Panc1 (cell line): ENCODE measurements at regions not wholly inside any gene's neighbourhood (a gene's known extent, or its start where the extent isn't known, plus 50 kb on each side); places are given as distances from the start of the nearest gene placed in this dataset.
A peak's percentile ranks its signal among the peaks of the same experiment; 100 is the strongest.

Experiments used
- ATAC-seq: fragments of 200-7000 bp; cut with Tn5 transposase; 2 replicates; pipeline ENCODE4 v1.9.1; 2020; ENCODE audit warnings: mild to moderate bottlenecking, moderate library complexity
- BruUV-seq: library from RNA; stranded (reverse); fragments of 400-500 nt; replicated peaks from 2 replicates; lab custom pipeline; 2021; lab: Mats Ljungman, UMichigan
- CTCF ChIA-PET: fragments of 300-600 bp; sonication (Branson Sonifier 250); formaldehyde crosslinking; loops from one replicate; lab custom pipeline; 2022; ENCODE audit warnings: antibody characterized with exemption; lab: Charles Lee
- POLR2A ChIA-PET: fragments of 300-600 bp; sonication (Branson Sonifier 250); formaldehyde crosslinking; loops from one replicate; lab custom pipeline; 2022; ENCODE audit warnings: antibody characterized with exemption; lab: Charles Lee
- DNase-seq: peaks from one replicate; pipeline ENCODE4 v3.0.0-alpha.2; 2010; ENCODE audit warnings: low read depth, low spot score
- H3K27ac ChIP-seq: 2 replicates; pipeline ENCODE4 v1.5.1; 2011; ENCODE audit warnings: mild to moderate bottlenecking, low read length, inconsistent platforms
- H3K27me3 ChIP-seq: fragments of 200-500 bp; sonication (Bioruptor generic); 2 replicates; pipeline ENCODE4 v1.6.0; 2014; ENCODE audit warnings: low read length, inconsistent platforms; ENCODE audit not compliant: control insufficient read depth, insufficient read depth
- H3K36me3 ChIP-seq: fragments of 200-500 bp; sonication (Bioruptor generic); 2 replicates; pipeline ENCODE4 v1.5.1; 2014; ENCODE audit warnings: inconsistent platforms, mild to moderate bottlenecking, low read length, moderate library complexity; ENCODE audit not compliant: control insufficient read depth, insufficient read depth
- H3K4me1 ChIP-seq: 2 replicates; pipeline ENCODE4 v1.5.1; 2011; ENCODE audit warnings: inconsistent platforms, mild to moderate bottlenecking, low read length, moderate library complexity; ENCODE audit not compliant: control insufficient read depth, insufficient read depth
- H3K4me3 ChIP-seq, 2 experiments: 2 replicates each; pipeline ENCODE4 v1.5.1; 2011 to 2012; ENCODE audit warnings: low read depth in 2 of 2, low read length in 2 of 2, mild to moderate bottlenecking in 2 of 2, inconsistent platforms in 1 of 2, moderate library complexity in 1 of 2
- H3K9me3 ChIP-seq: fragments of 200-500 bp; sonication (Bioruptor generic); 2 replicates; pipeline ENCODE4 v1.5.1; 2014; ENCODE audit warnings: low read depth, mild to moderate bottlenecking, inconsistent platforms, low read length, moderate library complexity; ENCODE audit not compliant: control insufficient read depth, insufficient read depth
- CTCF ChIP-seq: fragments of 450-650 bp; IDR thresholded peaks from 2 replicates; pipeline ENCODE4 v1.5.1; 2017; ENCODE audit warnings: mild to moderate bottlenecking
- POLR2AphosphoS5 ChIP-seq: IDR thresholded peaks from 2 replicates; pipeline ENCODE4 v1.6.1; 2012; ENCODE audit warnings: mild to moderate bottlenecking, low read depth, low read length, moderate library complexity
- REST ChIP-seq, 2 experiments: IDR thresholded peaks; 2 replicates each; pipeline ENCODE4 v1.6.1; 2011 to 2012; ENCODE audit warnings: low read depth in 2 of 2, control low read depth in 1 of 2, low read length in 1 of 2, mild to moderate bottlenecking in 1 of 2, moderate library complexity in 1 of 2; ENCODE audit not compliant: insufficient read depth in 1 of 2
- SIN3A ChIP-seq: IDR thresholded peaks from 2 replicates; pipeline ENCODE4 v1.6.1; 2012; ENCODE audit warnings: low read depth, mild to moderate bottlenecking, low read length, moderate library complexity, borderline replicate concordance; ENCODE audit not compliant: insufficient read depth
- TCF7L2 ChIP-seq: IDR thresholded peaks from 2 replicates; pipeline ENCODE4 v1.6.1; 2011; ENCODE audit warnings: mild to moderate bottlenecking, low read depth, low read length, inconsistent platforms
- in situ Hi-C: cut with HindIII; loops from 2 replicates; pipeline ENCODE4 v1.10.0; 2016; ENCODE audit warnings: low sequenced_read_pairs, low pct_unique_long_range_greater_than_20kb
- intact Hi-C: fragments of 100-400 bp; cut with micrococcal nuclease; formaldehyde crosslinking; loops from one replicate; pipeline ENCODE4 v1.10.0; 2022; ENCODE audit not compliant: unreplicated experiment

- in situ Hi-C loops, result no loop called here
These were observed 113.0 kb upstream of the PFN2 start for GRCh38 chr3:150083655-150084042.

GRCh38 chr3:150082898-150083654, 112.4 kb upstream of the PFN2 start:
- CTCF ChIA-PET, result no interaction called here
- TF ChIP-seq CTCF, result no peak
- no peak for TF ChIP-seq TCF7L2
- no peak for TF ChIP-seq SIN3A
- no peak for TF ChIP-seq POLR2AphosphoS5
- TF ChIP-seq REST (IDR thresholded peaks at IDR 0.05; ENCODE audit: insufficient read depth in 1 of 2, low read depth in 2 of 2, low read length in 1 of 2), result no peak
- H3K27me3 ChIP-seq, result no peaks in the 10 kb centered on the region

More at GRCh38 chr3:150083655-150084042, 113.0 kb upstream of the PFN2 start:
- Histone ChIP-seq H3K4me3 (peak overlapping the region; percentile 37 to 38), H3K36me3 (no peaks in the 10 kb centered on the region), H3K4me1 (peaks cover 44% of the 10 kb centered on the region), H3K27ac (peak overlapping the region; percentile 80), H3K27me3 (no peaks in the 10 kb centered on the region), H3K9me3 (no peaks in the 10 kb centered on the region; the same call in 1 of the 2 replicates)
- ChIA-PET POLR2A (no interaction called here), CTCF (no interaction called here)
- ATAC-seq (no peak), DNase-seq (no peak)
- no peak for TF ChIP-seq REST (IDR thresholded peaks at IDR 0.05; ENCODE audit: insufficient read depth in 1 of 2, low read depth in 2 of 2, low read length in 1 of 2)
- no peak for TF ChIP-seq SIN3A
- TF ChIP-seq CTCF, result no peak
- no peak for TF ChIP-seq POLR2AphosphoS5
- TF ChIP-seq TCF7L2, result no peak
- intact Hi-C loops, result loop anchor here (2.0 kb wide), 1 partner anchor 117 kb away; no protein-coding TSS in a partner anchor
- no TSS peak for BruUV-seq

More at GRCh38 chr3:150082898-150083654, 112.4 kb upstream of the PFN2 start:
- in situ Hi-C loops (no loop called here), intact Hi-C loops (loop anchor here (2.0 kb wide), 1 partner anchor 116 kb away; no protein-coding TSS in a partner anchor)
- Histone ChIP-seq H3K4me3 (peak overlapping the region; percentile 37 to 38), H3K4me1 (peaks cover 48% of the 10 kb centered on the region), H3K36me3 (no peaks in the 10 kb centered on the region), H3K27ac (peak overlapping the region; percentile 80), H3K9me3 (no peaks in the 10 kb centered on the region; the same call in 1 of the 2 replicates)
- ATAC-seq (no peak), DNase-seq (no peak)
- no TSS peak for BruUV-seq
- POLR2A ChIA-PET, result no interaction called here
